GM23248 (cell line): ENCODE measurements at regions not wholly inside any gene's neighbourhood (a gene's known extent, or its start where the extent isn't known, plus 50 kb on each side); places are given as distances from the start of the nearest gene placed in this dataset.

ENCODE experiments used
- EZH2 ChIP-seq: fragments of 200-600 bp; sonication (generic); IDR thresholded peaks from 2 replicates; pipeline ENCODE4 v1.6.1; 2018; ENCODE audit warnings: antibody characterized with exemption, mild to moderate bottlenecking; ENCODE audit not compliant: insufficient read depth, poor library complexity, severe bottlenecking
- EZH2phosphoT487 ChIP-seq: fragments of 200-600 bp; sonication (generic); IDR thresholded peaks from 2 replicates; pipeline ENCODE4 v1.6.1; 2018; ENCODE audit warnings: antibody characterized with exemption, moderate library complexity, mild to moderate bottlenecking, low read depth; ENCODE audit not compliant: insufficient read depth

- no peak for TF ChIP-seq EZH2
- no peak for TF ChIP-seq EZH2phosphoT487
These were observed 115.4 kb downstream of the SINHCAF start for GRCh38 chr12:31210541-31210940.
